Right atrium auricular region (tissue), 2 donors: ENCODE measurements at regions not wholly inside any gene's neighbourhood (a gene's known extent, or its start where the extent isn't known, plus 50 kb on each side); places are given as distances from the start of the nearest gene placed in this dataset.

Experiments used
- DNase-seq: peaks from one replicate; pipeline ENCODE4 v3.0.0-alpha.2; 2019; ENCODE audit warnings: low spot score
- H3K27ac ChIP-seq, 2 donors: fragments of 200-600 bp; sonication (generic); 1 replicate in 1 of 2; 2 replicates in 1 of 2; pipeline ENCODE4 v1.5.1; 2016 to 2019
- H3K27me3 ChIP-seq, 2 donors: fragments of 200-600 bp; sonication (generic); one replicate each; pipeline versions ENCODE4 v1.5.1 to v1.6.0; 2017 to 2019
- H3K36me3 ChIP-seq: fragments of 200-600 bp; sonication (generic); one replicate; pipeline ENCODE4 v1.5.1; 2016
- H3K4me1 ChIP-seq, 2 donors: fragments of 200-600 bp; sonication (generic); one replicate each; pipeline versions ENCODE4 v1.5.1 to v1.6.0; 2017 to 2019
- H3K4me3 ChIP-seq, 2 donors: fragments of 200-600 bp; sonication (generic); 1 replicate in 1 of 2; 2 replicates in 1 of 2; pipeline ENCODE4 v1.5.1; 2017 to 2019; ENCODE audit warnings: mild to moderate bottlenecking in 1 of 2, moderate library complexity in 1 of 2
- H3K9me3 ChIP-seq, 2 donors: fragments of 200-600 bp; sonication (generic); one replicate each; pipeline ENCODE4 v1.5.1; 2019
- TF ChIP-seq, protein P1 (sequence below), 2 donors: fragments of 200-600 bp; sonication (generic); IDR thresholded peaks; one replicate each; pipeline ENCODE4 v1.5.1; 2019; ENCODE audit warnings: antibody characterized with exemption in 2 of 2

GRCh38 chr1:168826269-168826668, 97.3 kb upstream of the DPT start:
- Histone ChIP-seq H3K27me3 (no peaks in the 10 kb centered on the region), H3K36me3 (no peaks in the 10 kb centered on the region), H3K9me3 (peaks cover 0 to 4% of the 10 kb centered on the region in 2 donors), H3K4me1 (peaks cover 0 to 15% of the 10 kb centered on the region in 2 donors), H3K4me3 (no peak overlapping the region), H3K27ac (no peak overlapping the region)
- DNase-seq: no peak
- TF ChIP-seq, protein P1, sequence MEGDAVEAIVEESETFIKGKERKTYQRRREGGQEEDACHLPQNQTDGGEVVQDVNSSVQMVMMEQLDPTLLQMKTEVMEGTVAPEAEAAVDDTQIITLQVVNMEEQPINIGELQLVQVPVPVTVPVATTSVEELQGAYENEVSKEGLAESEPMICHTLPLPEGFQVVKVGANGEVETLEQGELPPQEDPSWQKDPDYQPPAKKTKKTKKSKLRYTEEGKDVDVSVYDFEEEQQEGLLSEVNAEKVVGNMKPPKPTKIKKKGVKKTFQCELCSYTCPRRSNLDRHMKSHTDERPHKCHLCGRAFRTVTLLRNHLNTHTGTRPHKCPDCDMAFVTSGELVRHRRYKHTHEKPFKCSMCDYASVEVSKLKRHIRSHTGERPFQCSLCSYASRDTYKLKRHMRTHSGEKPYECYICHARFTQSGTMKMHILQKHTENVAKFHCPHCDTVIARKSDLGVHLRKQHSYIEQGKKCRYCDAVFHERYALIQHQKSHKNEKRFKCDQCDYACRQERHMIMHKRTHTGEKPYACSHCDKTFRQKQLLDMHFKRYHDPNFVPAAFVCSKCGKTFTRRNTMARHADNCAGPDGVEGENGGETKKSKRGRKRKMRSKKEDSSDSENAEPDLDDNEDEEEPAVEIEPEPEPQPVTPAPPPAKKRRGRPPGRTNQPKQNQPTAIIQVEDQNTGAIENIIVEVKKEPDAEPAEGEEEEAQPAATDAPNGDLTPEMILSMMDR (IDR thresholded peaks at IDR 0.05): no peak

DNA sequence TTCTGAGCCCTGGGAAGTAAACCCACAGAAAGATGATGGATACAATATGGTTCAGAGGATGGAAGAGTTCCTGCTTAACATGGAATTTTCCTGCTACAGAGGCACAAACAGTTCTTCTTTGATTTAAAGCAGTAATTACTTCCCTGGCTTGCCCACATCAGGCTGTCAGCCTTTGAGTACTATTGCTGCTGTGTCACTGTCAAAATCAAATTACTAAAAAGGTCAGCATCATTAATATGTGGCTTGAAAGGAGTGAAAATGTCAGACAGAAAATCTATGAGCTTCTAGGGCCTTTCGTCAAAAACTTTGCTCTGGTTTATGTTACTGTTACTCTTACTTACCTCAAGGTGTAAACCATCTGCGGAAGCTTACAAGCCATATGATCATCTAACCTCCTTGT, 98.6 kb upstream of the DPT start:
- no peaks in the 10 kb centered on the region for H3K27me3 ChIP-seq
- H3K9me3 ChIP-seq: peaks cover 0 to 4% of the 10 kb centered on the region in 2 donors
- H3K4me3 ChIP-seq: no peak overlapping the region
- no peak for DNase-seq
- H3K4me1 ChIP-seq: peaks cover 0 to 15% of the 10 kb centered on the region in 2 donors
- H3K36me3 ChIP-seq: no peaks in the 10 kb centered on the region
- H3K27ac ChIP-seq: no peak overlapping the region
- TF ChIP-seq, protein P1 (IDR thresholded peaks at IDR 0.05): no peak

GRCh38 chr1:168829876-168830275, 100.9 kb upstream of the DPT start:
- Histone ChIP-seq H3K4me3 (no peak overlapping the region), H3K9me3 (no peaks in the 10 kb centered on the region), H3K27me3 (no peaks in the 10 kb centered on the region), H3K4me1 (peaks cover 0 to 5% of the 10 kb centered on the region in 2 donors), H3K36me3 (no peaks in the 10 kb centered on the region), H3K27ac (no peak overlapping the region)
- TF ChIP-seq, protein P1 (IDR thresholded peaks at IDR 0.05): no peak
- DNase-seq: no peak

DNA sequence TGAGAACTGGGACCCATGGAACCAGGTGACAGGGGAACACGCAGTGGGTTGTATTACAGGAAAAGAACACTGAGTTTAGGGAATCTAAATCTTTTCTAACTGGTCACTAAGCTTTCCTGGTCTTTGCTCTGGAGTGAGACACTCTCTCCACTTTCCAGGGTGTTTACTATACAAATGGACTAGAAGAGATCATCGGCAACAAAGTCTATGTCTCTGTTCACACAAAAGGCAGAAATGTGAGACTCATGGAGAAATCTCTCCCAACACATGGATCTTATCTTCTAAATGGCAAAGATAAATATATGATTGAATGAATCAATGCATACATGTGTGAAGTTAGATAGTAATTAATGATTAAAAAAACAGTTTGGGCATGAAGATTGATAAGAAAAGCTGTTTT, 101.6 kb upstream of the DPT start:
- Histone ChIP-seq H3K27ac (no peak overlapping the region), H3K9me3 (no peaks in the 10 kb centered on the region), H3K27me3 (no peaks in the 10 kb centered on the region), H3K4me3 (no peak overlapping the region), H3K4me1 (peaks cover 0 to 5% of the 10 kb centered on the region in 2 donors), H3K36me3 (no peaks in the 10 kb centered on the region)
- DNase-seq: no peak
- TF ChIP-seq, protein P1 (IDR thresholded peaks at IDR 0.05): no peak

DNA sequence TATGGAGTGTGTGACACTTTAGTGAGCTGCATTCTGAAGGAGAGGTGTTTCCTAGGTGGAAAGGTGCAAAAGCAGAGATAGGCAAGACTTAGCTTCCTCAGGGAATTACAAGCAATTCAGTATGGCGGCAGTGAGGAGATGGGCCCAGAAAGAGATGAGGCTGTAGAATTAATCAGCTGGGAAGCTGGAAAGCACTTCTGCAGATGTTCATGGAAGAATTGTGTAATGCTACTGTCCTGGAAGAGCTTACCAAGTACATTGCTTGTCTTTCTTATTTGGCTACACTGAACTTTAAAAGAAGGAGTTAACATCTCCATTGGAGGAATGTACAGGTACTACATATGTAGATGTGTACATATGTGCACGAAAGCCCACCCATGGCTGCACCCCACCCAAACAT, 103.7 kb upstream of the DPT start:
- Histone ChIP-seq H3K9me3 (no peaks in the 10 kb centered on the region), H3K27ac (no peak overlapping the region), H3K4me3 (no peak overlapping the region), H3K27me3 (no peaks in the 10 kb centered on the region), H3K36me3 (no peaks in the 10 kb centered on the region), H3K4me1 (peaks cover 0 to 5% of the 10 kb centered on the region in 2 donors)
- no peak for DNase-seq
- TF ChIP-seq, protein P1 (IDR thresholded peaks at IDR 0.05): no peak

DNA sequence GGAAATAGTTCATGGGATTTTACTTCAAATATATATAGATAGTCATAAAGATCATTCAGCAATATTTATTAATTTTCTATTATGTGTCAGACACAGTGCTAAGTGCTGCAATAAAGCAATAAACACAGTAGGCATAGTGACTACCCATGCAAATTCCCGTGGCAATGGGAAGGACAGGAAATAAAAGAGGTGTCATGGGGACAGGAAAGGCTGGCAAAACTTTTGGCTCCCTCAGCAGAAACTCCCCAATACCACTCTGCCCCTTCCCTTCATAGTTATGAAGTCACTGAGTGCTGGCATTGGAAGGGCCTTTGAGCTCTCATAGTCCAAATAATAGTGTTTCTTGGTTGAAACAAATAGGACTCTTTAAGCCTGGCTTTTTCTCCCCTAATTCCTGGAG, 104.4 kb upstream of the DPT start:
- DNase-seq: no peak
- no peak overlapping the region for H3K27ac ChIP-seq
- H3K9me3 ChIP-seq: no peaks in the 10 kb centered on the region
- H3K4me1 ChIP-seq: peaks cover 0 to 5% of the 10 kb centered on the region in 2 donors
- no peaks in the 10 kb centered on the region for H3K27me3 ChIP-seq
- TF ChIP-seq, protein P1 (IDR thresholded peaks at IDR 0.05): no peak
- no peaks in the 10 kb centered on the region for H3K36me3 ChIP-seq
- H3K4me3 ChIP-seq: no peak overlapping the region
